Thoracic aorta (tissue), 2 donors: ENCODE measurements at regions not wholly inside any gene's neighbourhood (a gene's known extent, or its start where the extent isn't known, plus 50 kb on each side); places are given as distances from the start of the nearest gene placed in this dataset.

ENCODE experiments used
- ATAC-seq: fragments of 150-250 bp; one replicate; pipeline ENCODE4 v1.8.0; 2017; ENCODE audit warnings: low read depth; ENCODE audit not compliant: insufficient number of reproducible peaks, low FRiP score
- DNase-seq: peaks from one replicate; pipeline ENCODE4 v3.0.0-alpha.2; 2020; ENCODE audit warnings: low spot score
- H3K27ac ChIP-seq, 2 donors: fragments of 200-600 bp; sonication (generic); 1 replicate in 1 of 2; 2 replicates in 1 of 2; pipeline ENCODE4 v1.5.1; 2016; ENCODE audit warnings: mild to moderate bottlenecking in 2 of 2, moderate library complexity in 2 of 2
- H3K27me3 ChIP-seq: fragments of 200-600 bp; sonication (generic); replicated peaks from 2 replicates; pipeline ENCODE4 v1.6.0; 2016; ENCODE audit warnings: mild to moderate bottlenecking; ENCODE audit not compliant: insufficient read depth
- H3K36me3 ChIP-seq: fragments of 200-600 bp; sonication (generic); one replicate; pipeline ENCODE4 v1.5.1; 2016
- H3K4me1 ChIP-seq, 2 donors: fragments of 200-600 bp; sonication (generic); 1 replicate in 1 of 2; 2 replicates in 1 of 2; pipeline versions ENCODE4 v1.5.1 to v1.6.0; 2016; ENCODE audit warnings: low read depth in 2 of 2, mild to moderate bottlenecking in 1 of 2; ENCODE audit not compliant: control insufficient read depth in 1 of 2
- H3K4me3 ChIP-seq: fragments of 200-600 bp; sonication (generic); 2 replicates; pipeline ENCODE4 v1.5.1; 2016; ENCODE audit warnings: mild to moderate bottlenecking
- H3K9me3 ChIP-seq: fragments of 200-600 bp; sonication (generic); 2 replicates; pipeline ENCODE4 v1.5.1; 2016
- TF ChIP-seq, protein P1 (sequence below): fragments of 200-600 bp; sonication (generic); IDR thresholded peaks from one replicate; pipeline ENCODE4 v1.5.1; 2019; ENCODE audit warnings: antibody characterized with exemption

DNA sequence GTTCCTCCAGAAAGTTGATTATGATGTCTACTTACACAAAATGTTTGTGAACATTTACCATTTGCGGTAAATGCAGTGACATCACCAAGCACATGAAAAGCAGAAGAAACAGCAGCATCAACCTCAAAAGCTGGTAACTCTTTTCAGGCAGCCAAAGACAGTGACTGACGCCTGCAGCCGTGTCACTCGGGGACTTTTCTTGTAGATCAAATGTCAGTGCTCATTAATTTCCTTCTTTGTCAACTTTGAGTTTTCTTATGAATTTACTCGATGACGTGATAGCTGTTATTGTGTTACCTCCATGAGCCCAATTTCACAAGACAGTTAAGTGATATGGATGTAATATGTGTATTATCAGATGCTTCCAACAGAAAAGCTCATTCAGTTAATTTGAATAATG lies 92.5 kb downstream of the RIPK4 start:
- TF ChIP-seq, protein P1, sequence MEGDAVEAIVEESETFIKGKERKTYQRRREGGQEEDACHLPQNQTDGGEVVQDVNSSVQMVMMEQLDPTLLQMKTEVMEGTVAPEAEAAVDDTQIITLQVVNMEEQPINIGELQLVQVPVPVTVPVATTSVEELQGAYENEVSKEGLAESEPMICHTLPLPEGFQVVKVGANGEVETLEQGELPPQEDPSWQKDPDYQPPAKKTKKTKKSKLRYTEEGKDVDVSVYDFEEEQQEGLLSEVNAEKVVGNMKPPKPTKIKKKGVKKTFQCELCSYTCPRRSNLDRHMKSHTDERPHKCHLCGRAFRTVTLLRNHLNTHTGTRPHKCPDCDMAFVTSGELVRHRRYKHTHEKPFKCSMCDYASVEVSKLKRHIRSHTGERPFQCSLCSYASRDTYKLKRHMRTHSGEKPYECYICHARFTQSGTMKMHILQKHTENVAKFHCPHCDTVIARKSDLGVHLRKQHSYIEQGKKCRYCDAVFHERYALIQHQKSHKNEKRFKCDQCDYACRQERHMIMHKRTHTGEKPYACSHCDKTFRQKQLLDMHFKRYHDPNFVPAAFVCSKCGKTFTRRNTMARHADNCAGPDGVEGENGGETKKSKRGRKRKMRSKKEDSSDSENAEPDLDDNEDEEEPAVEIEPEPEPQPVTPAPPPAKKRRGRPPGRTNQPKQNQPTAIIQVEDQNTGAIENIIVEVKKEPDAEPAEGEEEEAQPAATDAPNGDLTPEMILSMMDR = no peak
- Histone ChIP-seq H3K27ac (peak overlapping the region in 1 of 2 donors; percentile 40), H3K36me3 (no peaks in the 10 kb centered on the region), H3K27me3 (no peaks in the 10 kb centered on the region), H3K4me3 (no peak overlapping the region), H3K4me1 (peaks cover 8 to 12% of the 10 kb centered on the region in 2 donors), H3K9me3 (no peaks in the 10 kb centered on the region)
- DNase-seq (no peak), ATAC-seq (no peak)

- no peaks in the 10 kb centered on the region for H3K27me3 ChIP-seq
- peak; percentile 56 for ATAC-seq
- H3K27ac ChIP-seq = peak overlapping the region in 1 of 2 donors; percentile 40
- peaks cover 4 to 9% of the 10 kb centered on the region in 2 donors for H3K4me1 ChIP-seq
- TF ChIP-seq, protein P1 = no peak
- H3K36me3 ChIP-seq = no peaks in the 10 kb centered on the region
- DNase-seq = no peak
- H3K9me3 ChIP-seq = no peaks in the 10 kb centered on the region
- peak overlapping the region; percentile 16 for H3K4me3 ChIP-seq
These were observed 93.1 kb downstream of the RIPK4 start for GRCh38 chr21:41673596-41674335.

DNA sequence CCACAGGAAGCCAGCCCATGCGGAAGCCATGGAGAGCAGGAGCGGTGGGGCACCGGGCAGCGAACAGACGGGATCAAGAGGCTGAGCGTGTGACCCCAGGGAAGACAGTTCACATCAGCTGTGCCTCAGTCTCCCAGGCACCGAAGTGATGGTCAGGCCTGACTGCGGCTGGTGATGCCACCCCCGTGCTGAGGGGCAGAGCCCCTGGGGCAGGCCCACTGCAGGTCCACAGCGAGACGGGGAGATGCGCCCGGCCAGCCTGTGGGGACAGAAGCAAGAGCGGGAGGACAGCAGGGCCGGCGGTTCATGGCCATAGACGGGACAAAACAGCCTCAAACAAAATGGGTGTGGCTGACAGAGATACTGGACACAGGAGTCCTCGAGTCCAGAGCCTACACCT lies 93.8 kb downstream of the RIPK4 start:
- DNase-seq = no peak
- H3K9me3 ChIP-seq = no peaks in the 10 kb centered on the region

GRCh38 chr21:41672543-41672915 lies 94.3 kb downstream of the RIPK4 start:
- ATAC-seq = no peak
- Histone ChIP-seq H3K27ac (no peak overlapping the region), H3K4me3 (no peak overlapping the region), H3K4me1 (peaks cover 0 to 5% of the 10 kb centered on the region in 2 donors), H3K9me3 (no peaks in the 10 kb centered on the region), H3K27me3 (no peaks in the 10 kb centered on the region), H3K36me3 (no peaks in the 10 kb centered on the region)
- DNase-seq = no peak
- TF ChIP-seq, protein P1 = no peak

More for the DNA sequence above, 93.8 kb downstream of the RIPK4 start:
- Histone ChIP-seq H3K4me1 (peaks cover 0 to 5% of the 10 kb centered on the region in 2 donors), H3K36me3 (no peaks in the 10 kb centered on the region), H3K4me3 (no peak overlapping the region), H3K27ac (no peak overlapping the region), H3K27me3 (no peaks in the 10 kb centered on the region)
- TF ChIP-seq, protein P1 = no peak
- ATAC-seq = no peak

DNA sequence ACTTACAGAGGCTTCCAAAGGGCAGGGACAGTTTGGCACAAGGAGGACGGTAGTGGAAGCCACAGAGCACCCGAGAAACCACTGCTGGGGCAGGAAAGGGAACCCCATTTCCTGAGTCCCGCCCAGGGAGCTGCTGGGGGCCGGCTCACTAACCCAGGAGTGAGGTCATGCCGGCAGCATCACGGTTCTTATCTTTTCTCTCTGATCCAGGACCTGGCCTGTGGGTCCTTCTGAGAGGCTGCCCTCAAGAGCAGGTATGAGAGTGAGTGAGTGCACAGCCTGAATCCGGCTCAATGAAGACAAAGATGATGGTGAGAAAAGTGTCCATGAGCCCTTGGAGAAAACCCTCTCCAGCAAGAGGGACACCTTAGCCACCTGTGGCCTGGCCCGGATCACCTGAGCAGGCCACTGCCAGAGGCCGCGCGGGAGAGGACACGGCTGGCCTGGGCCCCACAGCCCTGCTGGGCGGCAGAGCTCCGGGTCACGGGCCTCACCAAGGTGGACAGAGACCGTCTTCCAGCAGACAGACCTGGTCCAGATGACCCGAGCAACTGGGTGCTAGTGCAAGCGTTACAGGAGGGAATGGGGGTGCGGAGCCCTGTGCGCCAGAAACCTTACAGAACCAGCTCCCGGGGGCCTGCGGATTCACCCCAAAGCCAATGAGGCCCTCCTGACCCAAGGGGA lies 94.9 kb downstream of the RIPK4 start:
- H3K27me3 ChIP-seq = no peaks in the 10 kb centered on the region
- no peak for ATAC-seq
- H3K4me1 ChIP-seq = peaks cover 0 to 5% of the 10 kb centered on the region in 2 donors
- no peaks in the 10 kb centered on the region for H3K9me3 ChIP-seq
- H3K36me3 ChIP-seq = no peaks in the 10 kb centered on the region
- TF ChIP-seq, protein P1 = no peak
- no peak overlapping the region for H3K27ac ChIP-seq
- no peak overlapping the region for H3K4me3 ChIP-seq
- DNase-seq = no peak
